Hepatocyte (in vitro differentiated cells): ENCODE measurements at regions not wholly inside any gene's neighbourhood (a gene's known extent, or its start where the extent isn't known, plus 50 kb on each side); places are given as distances from the start of the nearest gene placed in this dataset.

Experiments
- CTCF ChIP-seq: fragments of 200-600 bp; sonication (generic); IDR thresholded peaks from 2 replicates; pipeline ENCODE4 v1.5.1; 2016; ENCODE audit warnings: antibody characterized with exemption, mild to moderate bottlenecking; ENCODE audit not compliant: poor library complexity
- EZH2 ChIP-seq: fragments of 200-600 bp; sonication (generic); IDR thresholded peaks from 2 replicates; pipeline ENCODE4 v1.6.1; 2016; ENCODE audit warnings: antibody characterized with exemption, mild to moderate bottlenecking, borderline replicate concordance
- EZH2phosphoT487 ChIP-seq: fragments of 200-600 bp; sonication (generic); IDR thresholded peaks from one replicate; pipeline ENCODE4 v1.6.1; 2018; ENCODE audit warnings: antibody characterized with exemption, mild to moderate bottlenecking, low read depth, moderate library complexity; ENCODE audit not compliant: unreplicated experiment, severe bottlenecking

- TF ChIP-seq EZH2: no peak
- no peak for TF ChIP-seq EZH2phosphoT487
- TF ChIP-seq CTCF: no peak
Measured at GRCh38 chr4:180784940-180785339, 1458.3 kb upstream of the TENM3 start.
